ENCODE measurements at regions not wholly inside any gene's neighbourhood (a gene's known extent, or its start where the extent isn't known, plus 50 kb on each side); places are given as distances from the start of the nearest gene placed in this dataset.

DNA sequence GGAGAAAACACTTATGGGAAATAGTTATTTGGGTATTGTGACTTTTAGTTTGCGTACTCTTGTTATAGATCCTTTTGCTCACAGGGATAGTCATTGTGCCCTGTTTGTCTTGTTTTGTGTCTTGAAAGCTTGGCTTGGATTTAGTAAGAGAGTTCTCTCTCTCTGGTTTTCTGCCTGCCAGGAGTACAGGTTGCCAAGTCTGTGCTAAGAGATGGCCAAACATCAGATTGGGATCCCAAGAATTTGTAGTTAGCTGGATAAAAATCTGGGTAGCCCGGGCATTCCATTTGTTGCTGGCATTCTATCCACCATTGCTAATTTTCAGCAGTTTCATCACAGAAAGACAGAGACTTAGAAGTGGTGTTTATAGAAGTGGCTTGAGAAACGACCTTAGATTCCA is 222.2 kb downstream of the NRIP1 start:
- Histone ChIP-seq H3K9ac (ENCODE audit: low read length) (no peak overlapping the region), H3K36me3 (ENCODE audit: control insufficient read depth, low read depth, low read length) (no peaks in the 10 kb centered on the region), H3K27me3 (ENCODE audit: control insufficient read depth, insufficient read depth, low read length) (no peaks in the 10 kb centered on the region), H3K4me3 (ENCODE audit: low read length) (no peak overlapping the region), H3K27ac (ENCODE audit: low read length) (no peak overlapping the region), H3K4me1 (ENCODE audit: control insufficient read depth, low read depth, low read length) (peaks cover 5% of the 10 kb centered on the region), H3K9me3 (ENCODE audit: control insufficient read depth, low read depth, low read length) (peaks cover 9% of the 10 kb centered on the region)

DNA sequence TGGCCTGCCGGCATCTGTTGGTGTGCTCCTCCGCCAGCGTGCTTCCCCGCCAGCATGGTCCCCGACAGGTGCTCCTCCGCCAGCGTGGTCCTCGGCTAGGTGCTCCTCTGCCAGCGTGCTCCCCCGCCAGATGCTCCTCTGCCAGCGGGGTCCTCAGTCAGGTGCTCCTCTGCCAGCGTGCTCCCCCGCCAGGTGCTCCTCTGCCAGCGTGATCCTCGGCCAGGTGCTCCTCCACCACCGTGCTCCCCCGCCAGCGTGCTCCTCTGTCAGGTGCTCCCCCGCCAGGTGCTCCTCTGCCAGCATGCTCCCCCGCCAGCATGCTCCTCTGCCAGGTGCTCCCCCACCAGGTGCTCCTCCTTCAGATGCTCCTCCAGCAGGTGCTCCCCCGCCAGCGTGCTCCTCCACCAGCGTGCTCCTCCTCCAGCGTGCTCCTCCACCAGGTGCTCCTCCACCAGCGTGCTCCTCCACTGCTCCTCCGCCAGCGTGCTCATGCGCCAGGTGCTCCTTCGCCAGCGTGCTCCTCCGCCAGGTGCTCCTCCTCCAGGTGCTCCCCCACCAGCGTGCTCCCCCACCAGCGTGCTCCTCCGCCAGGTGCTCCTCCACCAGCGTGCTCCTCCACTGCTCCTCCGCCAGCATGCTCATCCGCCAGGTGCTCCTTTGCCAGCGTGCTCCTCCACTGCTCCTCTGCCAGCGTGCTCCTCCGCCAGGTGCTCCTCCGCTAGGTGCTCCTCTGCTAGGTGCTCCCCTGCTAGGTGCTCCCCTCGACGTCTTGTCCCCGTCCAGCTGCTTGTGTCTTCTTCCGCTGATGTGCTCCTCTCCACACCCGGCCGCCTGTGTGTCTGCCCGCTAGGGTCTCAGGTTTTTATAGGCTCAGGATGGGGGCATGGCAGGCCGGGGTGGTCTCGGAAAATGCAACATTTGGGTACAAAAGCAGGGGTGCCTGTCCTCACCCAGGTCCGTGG is 223.0 kb downstream of the NRIP1 start:
- H3K4me3 ChIP-seq (ENCODE audit: low read length): no peak overlapping the region
- H3K27ac ChIP-seq (ENCODE audit: low read length): no peak overlapping the region
- H3K27me3 ChIP-seq (ENCODE audit: control insufficient read depth, insufficient read depth, low read length): no peaks in the 10 kb centered on the region
- H3K36me3 ChIP-seq (ENCODE audit: control insufficient read depth, low read depth, low read length): no peaks in the 10 kb centered on the region
- H3K4me1 ChIP-seq (ENCODE audit: control insufficient read depth, low read depth, low read length): peaks cover 5% of the 10 kb centered on the region
- H3K9me3 ChIP-seq (ENCODE audit: control insufficient read depth, low read depth, low read length): peaks cover 9% of the 10 kb centered on the region
- H3K9ac ChIP-seq (ENCODE audit: low read length): no peak overlapping the region

- Histone ChIP-seq H3K9ac (ENCODE audit: low read length) (no peak overlapping the region), H3K9me3 (ENCODE audit: control insufficient read depth, low read depth, low read length) (no peaks in the 10 kb centered on the region), H3K27ac (ENCODE audit: low read length) (no peak overlapping the region), H3K27me3 (ENCODE audit: control insufficient read depth, insufficient read depth, low read length) (no peaks in the 10 kb centered on the region), H3K4me3 (ENCODE audit: low read length) (no peak overlapping the region), H3K4me1 (ENCODE audit: control insufficient read depth, low read depth, low read length) (peaks cover 5% of the 10 kb centered on the region), H3K36me3 (ENCODE audit: control insufficient read depth, low read depth, low read length) (no peaks in the 10 kb centered on the region)
Observed at GRCh38 chr21:14838400-14838799, 226.4 kb downstream of the NRIP1 start.

DNA sequence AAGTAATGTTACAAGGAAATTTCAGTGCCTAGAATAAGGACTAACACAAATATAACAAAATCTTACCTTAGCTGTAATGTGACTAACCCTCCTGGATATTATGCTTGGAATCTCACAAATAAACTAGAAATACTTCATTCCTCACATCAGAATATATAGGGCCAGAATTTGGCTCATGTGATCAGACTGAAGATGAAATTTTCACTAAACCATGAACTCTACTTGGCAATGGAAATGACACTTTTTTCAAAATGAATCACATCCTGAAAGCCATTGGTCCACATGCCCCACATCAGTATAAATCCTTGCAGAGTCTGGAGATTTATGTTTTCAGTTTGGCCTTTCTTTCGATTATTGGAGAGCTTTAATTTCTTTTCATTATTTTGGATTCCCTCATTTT is 227.8 kb downstream of the NRIP1 start:
- no peak overlapping the region for H3K27ac ChIP-seq (ENCODE audit: low read length)
- no peaks in the 10 kb centered on the region for H3K36me3 ChIP-seq (ENCODE audit: control insufficient read depth, low read depth, low read length)
- no peaks in the 10 kb centered on the region for H3K9me3 ChIP-seq (ENCODE audit: control insufficient read depth, low read depth, low read length)
- H3K9ac ChIP-seq (ENCODE audit: low read length): no peak overlapping the region
- H3K27me3 ChIP-seq (ENCODE audit: control insufficient read depth, insufficient read depth, low read length): no peaks in the 10 kb centered on the region
- peaks cover 5% of the 10 kb centered on the region for H3K4me1 ChIP-seq (ENCODE audit: control insufficient read depth, low read depth, low read length)
- H3K4me3 ChIP-seq (ENCODE audit: low read length): no peak overlapping the region

DNA sequence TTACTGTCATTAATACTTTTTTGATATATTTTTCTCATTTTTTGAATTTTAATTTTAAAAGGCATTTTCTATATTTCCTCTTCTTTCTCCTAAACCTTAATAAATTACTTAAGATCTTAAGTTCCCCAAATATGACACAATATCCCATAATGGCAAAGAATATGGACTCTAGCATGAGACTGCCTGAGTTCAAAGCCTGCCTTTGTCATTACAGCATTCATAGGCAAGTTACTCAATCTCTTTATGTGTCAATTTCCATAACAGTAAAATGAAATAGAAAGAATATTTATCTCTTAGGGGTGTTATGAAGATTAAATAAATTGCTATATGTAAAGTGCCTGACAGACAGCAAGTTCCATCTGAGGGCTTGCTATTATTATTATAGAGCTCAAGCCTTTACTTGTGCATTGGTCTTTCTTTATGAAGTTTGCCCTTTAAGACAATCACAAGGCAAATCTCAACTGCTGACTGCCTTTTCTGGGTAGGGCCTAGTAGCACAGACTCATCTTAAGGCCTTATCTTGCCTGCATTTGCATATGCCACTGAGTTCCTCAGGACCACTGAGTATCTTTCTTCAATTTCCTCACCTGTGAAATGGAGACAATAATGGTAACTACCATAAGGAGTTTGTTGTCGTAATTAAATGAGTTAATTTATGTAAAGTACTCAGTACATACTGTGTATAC is 231.0 kb downstream of the NRIP1 start:
- H3K9me3 ChIP-seq (ENCODE audit: control insufficient read depth, low read depth, low read length): no peaks in the 10 kb centered on the region
- no peak overlapping the region for H3K9ac ChIP-seq (ENCODE audit: low read length)
- no peaks in the 10 kb centered on the region for H3K27me3 ChIP-seq (ENCODE audit: control insufficient read depth, insufficient read depth, low read length)
- peaks cover 5% of the 10 kb centered on the region for H3K4me1 ChIP-seq (ENCODE audit: control insufficient read depth, low read depth, low read length)
- H3K27ac ChIP-seq (ENCODE audit: low read length): no peak overlapping the region
- H3K36me3 ChIP-seq (ENCODE audit: control insufficient read depth, low read depth, low read length): no peaks in the 10 kb centered on the region
- no peak overlapping the region for H3K4me3 ChIP-seq (ENCODE audit: low read length)

- no peak overlapping the region for H3K4me3 ChIP-seq (ENCODE audit: low read length)
- H3K4me1 ChIP-seq (ENCODE audit: control insufficient read depth, low read depth, low read length): no peaks in the 10 kb centered on the region
- H3K36me3 ChIP-seq (ENCODE audit: control insufficient read depth, low read depth, low read length): no peaks in the 10 kb centered on the region
- no peak overlapping the region for H3K9ac ChIP-seq (ENCODE audit: low read length)
- H3K27ac ChIP-seq (ENCODE audit: low read length): no peak overlapping the region
- no peaks in the 10 kb centered on the region for H3K27me3 ChIP-seq (ENCODE audit: control insufficient read depth, insufficient read depth, low read length)
- no peaks in the 10 kb centered on the region for H3K9me3 ChIP-seq (ENCODE audit: control insufficient read depth, low read depth, low read length)
Observed at GRCh38 chr21:14833241-14833640, 231.6 kb downstream of the NRIP1 start.

DNA sequence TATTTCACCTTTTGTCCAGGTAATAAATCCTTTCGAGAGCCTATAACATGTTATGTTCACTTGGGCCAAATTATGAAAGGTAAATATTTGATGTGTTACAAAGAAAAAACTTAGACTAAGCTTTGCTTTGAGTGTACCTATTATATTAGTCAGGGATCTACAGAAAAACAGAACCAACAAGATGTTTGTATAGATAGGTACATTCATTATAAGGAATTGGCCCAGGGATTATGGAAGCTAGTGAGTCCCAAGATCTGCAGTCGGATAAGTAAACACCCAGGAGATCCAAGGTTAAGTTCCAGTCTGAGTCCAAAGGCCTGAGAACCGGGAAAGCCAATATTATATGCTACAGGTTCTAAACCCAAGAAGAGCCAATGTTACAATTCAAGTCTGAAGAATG is 234.5 kb downstream of the NRIP1 start:
- H3K36me3 ChIP-seq (ENCODE audit: control insufficient read depth, low read depth, low read length): no peaks in the 10 kb centered on the region
- no peaks in the 10 kb centered on the region for H3K4me1 ChIP-seq (ENCODE audit: control insufficient read depth, low read depth, low read length)
- no peak overlapping the region for H3K9ac ChIP-seq (ENCODE audit: low read length)
- no peaks in the 10 kb centered on the region for H3K9me3 ChIP-seq (ENCODE audit: control insufficient read depth, low read depth, low read length)
- no peaks in the 10 kb centered on the region for H3K27me3 ChIP-seq (ENCODE audit: control insufficient read depth, insufficient read depth, low read length)
- H3K27ac ChIP-seq (ENCODE audit: low read length): no peak overlapping the region
- H3K4me3 ChIP-seq (ENCODE audit: low read length): no peak overlapping the region

GRCh38 chr21:14829685-14830084 is 235.1 kb downstream of the NRIP1 start:
- H3K9ac ChIP-seq (ENCODE audit: low read length): no peak overlapping the region
- H3K4me3 ChIP-seq (ENCODE audit: low read length): no peak overlapping the region
- no peaks in the 10 kb centered on the region for H3K36me3 ChIP-seq (ENCODE audit: control insufficient read depth, low read depth, low read length)
- no peaks in the 10 kb centered on the region for H3K9me3 ChIP-seq (ENCODE audit: control insufficient read depth, low read depth, low read length)
- H3K27me3 ChIP-seq (ENCODE audit: control insufficient read depth, insufficient read depth, low read length): no peaks in the 10 kb centered on the region
- no peak overlapping the region for H3K27ac ChIP-seq (ENCODE audit: low read length)
- no peaks in the 10 kb centered on the region for H3K4me1 ChIP-seq (ENCODE audit: control insufficient read depth, low read depth, low read length)

- Histone ChIP-seq H3K4me3 (ENCODE audit: low read length) (no peak overlapping the region), H3K27me3 (ENCODE audit: control insufficient read depth, insufficient read depth, low read length) (no peaks in the 10 kb centered on the region), H3K36me3 (ENCODE audit: control insufficient read depth, low read depth, low read length) (no peaks in the 10 kb centered on the region), H3K27ac (ENCODE audit: low read length) (no peak overlapping the region), H3K9me3 (ENCODE audit: control insufficient read depth, low read depth, low read length) (no peaks in the 10 kb centered on the region), H3K9ac (ENCODE audit: low read length) (no peak overlapping the region), H3K4me1 (ENCODE audit: control insufficient read depth, low read depth, low read length) (no peaks in the 10 kb centered on the region)
Observed at GRCh38 chr21:14827468-14827867, 237.3 kb downstream of the NRIP1 start.

GRCh38 chr21:14826630-14827029 is 238.2 kb downstream of the NRIP1 start:
- H3K4me3 ChIP-seq (ENCODE audit: low read length): no peak overlapping the region
- H3K9me3 ChIP-seq (ENCODE audit: control insufficient read depth, low read depth, low read length): no peaks in the 10 kb centered on the region
- no peaks in the 10 kb centered on the region for H3K36me3 ChIP-seq (ENCODE audit: control insufficient read depth, low read depth, low read length)
- H3K9ac ChIP-seq (ENCODE audit: low read length): no peak overlapping the region
- H3K27me3 ChIP-seq (ENCODE audit: control insufficient read depth, insufficient read depth, low read length): no peaks in the 10 kb centered on the region
- H3K27ac ChIP-seq (ENCODE audit: low read length): no peak overlapping the region
- H3K4me1 ChIP-seq (ENCODE audit: control insufficient read depth, low read depth, low read length): no peaks in the 10 kb centered on the region

GRCh38 chr21:14825514-14825974 is 239.3 kb downstream of the NRIP1 start:
- Histone ChIP-seq H3K4me1 (ENCODE audit: control insufficient read depth, low read depth, low read length) (peaks cover 5% of the 10 kb centered on the region), H3K4me3 (ENCODE audit: low read length) (no peak overlapping the region), H3K27me3 (ENCODE audit: control insufficient read depth, insufficient read depth, low read length) (no peaks in the 10 kb centered on the region), H3K27ac (ENCODE audit: low read length) (no peak overlapping the region), H3K9ac (ENCODE audit: low read length) (no peak overlapping the region), H3K9me3 (ENCODE audit: control insufficient read depth, low read depth, low read length) (no peaks in the 10 kb centered on the region), H3K36me3 (ENCODE audit: control insufficient read depth, low read depth, low read length) (no peaks in the 10 kb centered on the region)
